ENCODE measurements at regions not wholly inside any gene's neighbourhood (a gene's known extent, or its start where the extent isn't known, plus 50 kb on each side); places are given as distances from the start of the nearest gene placed in this dataset.

- DNase-seq = no peak
- TF ChIP-seq GATA1 (IDR thresholded peaks at IDR 0.05; ENCODE audit: low read depth, low read length) = no peak
- no peak for TF ChIP-seq POLR2A (IDR thresholded peaks at IDR 0.05; ENCODE audit: low read length)
These were observed 1432.6 kb upstream of the TENM4 start for GRCh38 chr11:80873310-80873999.

DNA sequence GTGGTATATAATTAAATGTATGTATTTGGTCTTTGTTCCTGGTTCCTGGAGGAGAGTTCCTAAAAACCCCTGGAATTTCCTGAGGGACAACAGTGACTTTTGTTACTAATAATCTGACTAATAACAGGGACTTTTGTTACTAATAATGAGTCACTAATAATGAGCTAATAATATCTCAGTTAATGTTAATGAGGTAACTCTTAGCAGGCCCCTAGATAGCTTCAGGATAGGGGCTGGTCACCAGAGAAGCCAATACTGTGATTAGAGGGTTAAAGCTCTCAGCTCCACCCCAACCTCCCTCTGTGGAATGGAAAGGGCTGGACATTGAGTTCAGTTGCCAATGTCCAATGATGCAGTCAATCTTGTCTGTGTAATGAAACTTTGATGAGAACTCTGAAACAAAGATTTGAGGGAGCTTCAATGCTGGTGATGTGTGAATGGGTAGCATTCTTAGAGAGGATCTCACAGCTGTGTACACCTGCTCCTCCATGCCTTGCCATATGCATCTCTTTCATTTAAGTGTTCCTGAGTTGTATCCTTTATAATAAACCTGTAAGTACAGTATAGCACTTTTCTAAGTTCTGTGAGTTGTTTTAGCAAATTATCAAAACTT is 1431.4 kb upstream of the TENM4 start:
- no peak for TF ChIP-seq POLR2A (IDR thresholded peaks at IDR 0.05; ENCODE audit: low read length)
- TF ChIP-seq GATA1 (IDR thresholded peaks at IDR 0.05; ENCODE audit: low read depth, low read length) = no peak
- DNase-seq = no peak

GRCh38 chr11:80868831-80869230 is 1428.0 kb upstream of the TENM4 start:
- no peak for TF ChIP-seq POLR2A (IDR thresholded peaks at IDR 0.05; ENCODE audit: low read length)
- no peak for TF ChIP-seq GATA1 (IDR thresholded peaks at IDR 0.05; ENCODE audit: low read depth, low read length)
- DNase-seq = no peak

DNA sequence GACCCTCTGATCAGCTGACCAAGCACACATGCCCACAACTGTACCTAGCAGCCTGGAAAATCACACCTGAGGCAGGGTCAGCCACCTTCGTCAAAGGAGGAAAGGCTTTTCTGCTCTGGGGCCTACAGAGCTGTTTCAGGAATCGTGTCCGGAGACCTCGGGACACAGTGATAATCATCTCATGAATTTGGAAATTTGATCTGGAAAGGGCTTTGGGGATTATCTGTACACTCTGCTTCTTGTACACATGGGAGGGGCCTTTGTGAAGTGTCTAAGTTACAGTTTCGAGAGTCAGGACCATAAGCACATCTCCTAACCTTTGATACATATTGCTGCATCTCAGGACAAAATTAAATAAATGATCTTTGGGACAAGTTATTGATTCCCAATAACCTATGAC is 1421.2 kb upstream of the TENM4 start:
- TF ChIP-seq GATA1 (IDR thresholded peaks at IDR 0.05; ENCODE audit: low read depth, low read length) (no peak), POLR2A (IDR thresholded peaks at IDR 0.05; ENCODE audit: low read length) (no peak)
- no peak for DNase-seq

DNA sequence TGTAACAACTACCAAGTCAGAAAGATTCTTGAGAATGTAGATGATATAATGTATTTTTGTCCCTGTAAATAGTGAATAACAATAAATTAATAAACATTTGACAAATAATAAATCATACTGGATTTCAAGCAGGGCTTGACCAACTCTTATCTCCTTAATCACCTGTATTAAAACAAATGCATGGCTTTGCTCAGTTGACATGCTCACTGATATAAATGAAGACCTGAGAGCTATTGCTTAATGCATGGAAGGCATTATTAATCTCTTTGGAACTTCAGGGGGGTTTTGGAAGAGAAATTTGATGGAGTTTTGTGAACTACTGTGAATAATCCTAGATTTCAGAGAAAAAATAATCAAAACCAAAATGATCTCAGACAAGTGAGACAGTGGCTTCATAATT is 1420.4 kb upstream of the TENM4 start:
- TF ChIP-seq POLR2A (IDR thresholded peaks at IDR 0.05; ENCODE audit: low read length) (no peak), GATA1 (IDR thresholded peaks at IDR 0.05; ENCODE audit: low read depth, low read length) (no peak)
- DNase-seq = no peak

DNA sequence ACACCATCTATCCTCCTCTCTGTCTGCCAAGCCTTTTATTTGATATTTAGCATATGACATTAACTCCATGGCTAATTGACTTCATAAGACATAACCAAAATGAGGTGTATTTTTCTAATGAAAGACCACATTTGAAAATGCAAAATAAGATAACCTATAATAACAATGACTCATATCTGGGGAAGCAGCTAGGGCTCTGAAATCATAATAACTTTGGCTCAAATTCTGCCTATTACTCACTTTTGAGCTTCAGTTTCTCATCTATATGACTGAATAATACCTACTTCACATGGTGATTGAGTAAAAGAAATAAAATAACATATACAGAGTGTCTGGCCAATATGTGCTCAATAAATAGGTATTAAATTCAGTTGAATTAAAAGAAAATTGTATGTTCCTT is 1419.8 kb upstream of the TENM4 start:
- TF ChIP-seq GATA1 (IDR thresholded peaks at IDR 0.05; ENCODE audit: low read depth, low read length) (no peak), POLR2A (IDR thresholded peaks at IDR 0.05; ENCODE audit: low read length) (no peak)
- no peak for DNase-seq

GRCh38 chr11:80856066-80856465 is 1415.2 kb upstream of the TENM4 start:
- no peak for DNase-seq
- TF ChIP-seq GATA1 (IDR thresholded peaks at IDR 0.05; ENCODE audit: low read depth, low read length) (no peak), POLR2A (IDR thresholded peaks at IDR 0.05; ENCODE audit: low read length) (no peak)

DNA sequence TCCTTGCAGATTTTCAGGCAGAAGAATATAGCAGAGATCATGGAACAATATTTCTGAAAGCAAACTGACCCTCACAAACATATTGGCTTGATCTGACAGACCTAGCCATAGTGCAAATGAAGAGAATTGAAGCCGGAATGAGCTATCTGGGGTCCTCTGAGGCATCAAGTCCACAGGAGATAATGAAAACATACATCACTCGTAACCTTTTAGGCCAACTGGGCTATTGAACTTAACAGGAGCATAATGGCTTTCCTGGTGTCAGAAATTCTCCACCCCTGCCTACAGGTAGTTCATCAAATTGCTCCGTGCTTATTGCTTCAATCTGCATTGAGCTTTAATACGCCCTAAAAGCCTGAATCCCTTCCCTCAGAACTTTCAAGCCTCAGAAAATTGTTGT is 1414.6 kb upstream of the TENM4 start:
- TF ChIP-seq GATA1 (IDR thresholded peaks at IDR 0.05; ENCODE audit: low read depth, low read length) = no peak
- TF ChIP-seq POLR2A (IDR thresholded peaks at IDR 0.05; ENCODE audit: low read length) = no peak

GRCh38 chr11:80849253-80849652 is 1408.4 kb upstream of the TENM4 start:
- no peak for DNase-seq
- TF ChIP-seq POLR2A (IDR thresholded peaks at IDR 0.05; ENCODE audit: low read length) (no peak), GATA1 (IDR thresholded peaks at IDR 0.05; ENCODE audit: low read depth, low read length) (no peak)

More for the DNA sequence above, 1414.6 kb upstream of the TENM4 start:
- DNase-seq = no peak

DNA sequence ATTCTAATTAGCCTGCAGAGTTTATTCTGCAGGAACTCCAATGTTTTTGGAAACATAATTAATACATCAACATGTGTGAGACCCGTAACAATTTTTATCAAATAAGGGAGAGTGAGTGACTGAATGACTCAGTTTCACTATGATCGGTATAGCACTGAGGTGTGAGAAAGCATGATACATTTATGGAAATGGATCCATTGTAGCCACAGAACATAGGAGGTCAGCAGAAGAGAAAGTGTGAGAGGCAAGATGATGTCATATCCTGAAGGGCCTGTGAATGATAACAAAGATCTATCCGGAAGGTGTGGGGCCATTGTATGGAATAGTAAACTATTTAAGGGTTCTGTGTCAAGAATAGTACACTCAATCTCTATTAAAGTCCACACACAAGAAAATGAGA is 1406.1 kb upstream of the TENM4 start:
- DNase-seq = no peak
- TF ChIP-seq POLR2A (IDR thresholded peaks at IDR 0.05; ENCODE audit: low read length) (no peak), GATA1 (IDR thresholded peaks at IDR 0.05; ENCODE audit: low read depth, low read length) (no peak)

GRCh38 chr11:80846442-80846841 is 1405.6 kb upstream of the TENM4 start:
- DNase-seq = no peak
- TF ChIP-seq GATA1 (IDR thresholded peaks at IDR 0.05; ENCODE audit: low read depth, low read length) (no peak), POLR2A (IDR thresholded peaks at IDR 0.05; ENCODE audit: low read length) (no peak)

DNA sequence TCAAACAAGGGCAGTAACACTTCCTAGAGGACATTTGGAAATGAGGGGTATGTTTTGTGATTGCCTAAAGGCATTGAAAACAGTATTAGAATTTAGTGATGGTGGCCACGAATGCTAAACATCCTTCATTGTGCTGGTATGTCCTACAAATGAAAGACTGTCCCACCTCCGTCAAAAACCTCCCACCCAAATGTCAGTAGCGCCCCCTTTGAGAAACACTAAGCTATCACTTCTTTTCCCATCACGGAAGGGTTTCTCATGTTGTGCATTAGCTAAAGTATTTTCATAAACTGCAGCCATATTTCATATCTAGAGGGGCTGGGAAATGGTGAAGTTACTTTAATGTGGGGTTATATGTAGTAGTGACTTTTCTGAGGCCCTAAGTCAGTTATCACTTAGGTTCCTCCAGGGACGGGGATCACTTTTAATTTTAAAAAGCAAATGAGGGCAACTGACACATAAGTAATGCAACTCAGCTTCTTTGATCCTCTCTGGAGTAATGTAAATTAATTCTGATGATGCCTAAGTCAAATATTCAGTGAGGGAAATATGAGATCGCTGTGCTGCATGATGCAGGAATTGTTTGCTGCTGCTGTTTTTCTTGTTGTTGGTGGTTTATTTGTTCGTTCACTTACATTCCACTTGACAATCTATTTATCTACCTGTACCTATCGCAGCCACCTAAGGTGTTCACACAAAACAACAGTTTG is 1403.4 kb upstream of the TENM4 start:
- no peak for DNase-seq

GRCh38 chr11:80843266-80843974 is 1402.6 kb upstream of the TENM4 start:
- no peak for DNase-seq
- TF ChIP-seq GATA1 (IDR thresholded peaks at IDR 0.05; ENCODE audit: low read depth, low read length) (no peak), POLR2A (IDR thresholded peaks at IDR 0.05; ENCODE audit: low read length) (no peak)

More for the DNA sequence above, 1403.4 kb upstream of the TENM4 start:
- TF ChIP-seq POLR2A (IDR thresholded peaks at IDR 0.05; ENCODE audit: low read length) (no peak), GATA1 (IDR thresholded peaks at IDR 0.05; ENCODE audit: low read depth, low read length) (no peak)

DNA sequence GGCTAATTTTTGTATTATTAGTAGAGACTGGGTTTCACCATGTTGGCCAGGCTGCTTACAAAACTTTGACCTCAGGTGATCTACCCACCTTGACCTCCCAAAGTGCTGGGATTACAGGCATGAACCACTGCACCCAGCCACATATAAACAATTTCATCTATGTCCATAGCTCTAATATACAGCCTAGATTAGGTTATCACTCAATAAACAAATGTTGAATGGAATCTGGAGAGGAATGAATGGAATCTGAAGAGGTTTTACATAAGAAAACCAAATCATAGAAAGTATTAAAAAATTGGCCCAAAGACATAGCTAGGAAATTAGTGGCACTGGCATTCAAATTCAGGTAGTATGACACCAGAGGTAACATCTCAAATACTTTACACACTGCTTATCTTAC is 1401.4 kb upstream of the TENM4 start:
- no peak for TF ChIP-seq POLR2A (IDR thresholded peaks at IDR 0.05; ENCODE audit: low read length)
- TF ChIP-seq GATA1 (IDR thresholded peaks at IDR 0.05; ENCODE audit: low read depth, low read length) = no peak

More for the DNA sequence above, 1401.4 kb upstream of the TENM4 start:
- DNase-seq = no peak
